ENCODE measurements at regions not wholly inside any gene's neighbourhood (a gene's known extent, or its start where the extent isn't known, plus 50 kb on each side); places are given as distances from the start of the nearest gene placed in this dataset.
"Not testable (repeated sequence)": the region's sequence is repeated elsewhere in the genome, so short reads cannot be mapped to it uniquely, and the experiment has no call there.

DNA sequence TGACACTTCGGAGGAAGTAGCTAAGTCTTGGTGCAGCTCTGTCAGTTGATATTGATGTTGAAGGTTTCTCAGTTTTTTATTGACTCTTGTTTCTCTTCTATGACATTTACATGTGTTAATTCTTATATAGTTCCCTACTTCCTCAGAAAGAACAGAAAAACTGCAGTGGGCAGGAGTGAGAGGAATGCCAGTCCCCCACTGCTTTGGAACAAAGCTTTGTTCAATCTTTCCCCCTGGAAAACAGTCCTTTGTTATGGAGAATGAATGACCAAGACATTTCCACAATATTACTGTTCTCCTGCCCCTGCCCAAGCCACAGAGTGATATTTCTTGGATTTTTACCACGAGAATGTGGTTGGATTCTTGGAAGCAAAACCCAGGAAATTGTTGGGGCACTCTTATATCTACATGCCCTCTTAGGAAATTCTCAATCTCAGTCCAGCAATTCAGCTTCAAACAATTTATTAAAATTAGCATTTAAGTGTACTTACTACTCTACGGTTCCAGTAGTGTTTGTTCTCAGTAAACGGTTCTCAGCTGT lies 258.0 kb upstream of the KCND2 start:
- DNase-seq (ENCODE audit: low read depth), result no peak

DNA sequence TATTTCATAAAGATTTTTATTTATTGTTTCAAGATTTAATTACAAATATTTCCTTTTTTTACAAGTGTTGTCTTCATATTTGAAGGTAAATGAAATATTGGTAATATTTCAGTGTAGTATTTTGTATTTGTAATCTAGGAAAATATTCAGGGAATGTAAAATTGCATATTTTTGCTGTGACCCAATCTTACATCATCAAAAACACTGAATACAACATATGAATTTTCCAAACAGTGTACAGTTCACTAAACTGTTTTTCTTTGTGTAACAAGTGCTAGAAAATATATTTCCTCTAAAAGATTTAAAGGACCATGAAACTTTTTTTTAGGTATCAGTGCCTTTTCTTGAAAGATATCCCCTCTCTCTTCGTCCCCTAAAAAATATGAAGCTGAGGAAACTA lies 251.9 kb upstream of the KCND2 start:
- no peak for DNase-seq (ENCODE audit: low read depth)

DNA sequence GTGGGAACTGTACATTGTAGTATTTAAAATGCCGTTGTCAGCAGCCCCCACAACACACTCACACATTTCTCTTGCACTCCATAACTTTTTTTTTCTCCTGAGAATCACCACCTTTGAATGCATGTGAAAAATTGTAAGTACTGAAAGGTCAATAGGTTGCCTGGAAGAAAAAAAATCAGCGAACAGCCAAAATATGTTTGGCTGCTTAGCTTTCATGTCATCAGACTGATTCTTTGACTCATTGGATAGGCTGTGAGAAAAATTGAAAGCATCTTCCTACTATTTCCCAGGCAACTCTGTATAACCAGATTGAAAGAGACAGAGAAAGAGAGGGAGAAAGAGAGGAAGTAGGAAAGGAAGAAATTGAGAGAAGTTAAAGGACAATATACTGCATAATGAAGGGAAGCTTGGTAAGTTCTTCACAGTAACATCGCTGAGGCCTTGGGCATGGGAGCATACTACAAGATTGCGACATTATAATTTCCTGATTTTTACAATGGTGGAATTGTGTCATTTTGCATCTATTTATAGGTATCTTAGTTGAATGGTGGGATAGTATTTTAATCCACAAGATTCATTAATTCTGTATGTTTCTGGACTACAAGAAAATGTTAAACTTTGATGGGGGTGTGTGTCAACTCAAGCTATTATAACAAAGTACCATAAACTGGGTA lies 249.3 kb upstream of the KCND2 start:
- no peak for DNase-seq (ENCODE audit: low read depth)

DNA sequence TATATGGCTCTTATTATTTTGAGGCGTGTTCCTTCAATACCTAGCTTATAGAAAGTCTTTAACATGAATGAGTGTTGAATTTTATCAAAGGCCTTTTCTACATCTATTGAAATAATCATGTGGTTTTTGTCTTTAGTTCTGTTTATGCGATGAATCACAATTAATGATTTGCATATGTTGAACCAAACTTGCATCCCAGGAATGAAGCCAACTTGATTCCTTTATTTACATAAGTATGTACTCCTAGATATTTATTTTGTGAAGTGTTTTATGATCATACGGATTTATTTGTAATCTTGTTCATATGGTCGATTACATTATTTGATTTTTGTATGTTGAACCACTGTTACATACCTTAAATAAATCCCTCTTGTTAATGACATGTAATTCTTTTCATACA lies 244.3 kb upstream of the KCND2 start:
- no peak for DNase-seq (ENCODE audit: low read depth)

DNA sequence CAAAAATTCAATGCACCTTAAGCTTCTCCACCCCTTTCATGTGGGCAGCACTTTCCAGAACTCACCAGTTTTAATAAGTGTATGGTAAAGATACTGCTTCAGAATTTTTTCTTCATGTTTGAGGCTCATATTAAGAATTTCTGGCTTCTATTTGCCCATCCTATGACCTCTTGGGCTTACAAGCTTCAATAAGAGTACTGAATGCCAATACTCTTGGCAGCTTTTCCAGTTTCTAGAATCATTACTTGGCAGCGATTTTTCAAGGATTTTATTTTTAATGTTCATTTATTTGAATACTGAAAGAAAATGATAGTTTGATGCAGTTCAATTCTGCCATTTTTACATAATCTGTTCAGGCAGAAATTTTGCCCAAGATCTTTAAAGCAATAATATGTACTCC lies 242.1 kb upstream of the KCND2 start:
- DNase-seq (ENCODE audit: low read depth), result no peak

DNA sequence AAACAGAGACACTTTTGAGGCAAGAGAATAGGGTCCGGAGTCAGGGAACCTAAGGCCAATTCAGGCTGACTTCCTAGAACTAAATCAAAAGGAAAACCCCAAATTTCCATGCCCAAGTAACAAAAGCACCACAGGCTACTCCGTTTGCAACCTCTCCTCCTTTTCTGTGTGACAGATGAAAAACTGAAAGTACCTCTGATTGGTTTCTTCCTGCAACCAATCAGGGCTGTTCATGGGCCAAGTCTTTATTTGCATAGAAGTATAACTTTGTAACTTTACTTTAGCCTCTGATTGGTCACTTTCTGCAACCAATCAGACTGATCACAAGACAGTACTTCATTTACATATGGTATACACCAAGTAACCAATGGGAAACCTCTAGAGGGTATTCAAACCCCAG lies 239.9 kb upstream of the KCND2 start:
- no peak for DNase-seq (ENCODE audit: low read depth)

DNA sequence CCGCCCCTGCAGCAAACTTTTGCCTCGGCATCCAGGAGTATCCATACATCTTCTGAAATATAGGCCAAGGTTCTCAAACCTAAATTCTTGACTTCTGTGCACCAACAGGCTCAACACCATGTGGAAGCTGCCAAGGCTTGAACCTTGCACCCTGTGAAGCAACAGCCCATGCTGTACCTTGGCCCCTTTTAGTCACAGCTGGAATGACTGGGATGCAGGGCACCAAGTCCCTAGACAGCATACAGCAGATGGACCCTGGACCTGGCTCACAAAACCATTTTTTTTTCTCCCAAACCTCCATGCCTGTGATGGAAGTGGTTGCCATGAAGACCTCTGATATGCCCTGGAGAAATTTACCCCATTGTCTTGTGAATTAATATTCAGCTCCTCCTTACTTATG lies 233.8 kb upstream of the KCND2 start:
- DNase-seq (ENCODE audit: low read depth), result no peak

DNA sequence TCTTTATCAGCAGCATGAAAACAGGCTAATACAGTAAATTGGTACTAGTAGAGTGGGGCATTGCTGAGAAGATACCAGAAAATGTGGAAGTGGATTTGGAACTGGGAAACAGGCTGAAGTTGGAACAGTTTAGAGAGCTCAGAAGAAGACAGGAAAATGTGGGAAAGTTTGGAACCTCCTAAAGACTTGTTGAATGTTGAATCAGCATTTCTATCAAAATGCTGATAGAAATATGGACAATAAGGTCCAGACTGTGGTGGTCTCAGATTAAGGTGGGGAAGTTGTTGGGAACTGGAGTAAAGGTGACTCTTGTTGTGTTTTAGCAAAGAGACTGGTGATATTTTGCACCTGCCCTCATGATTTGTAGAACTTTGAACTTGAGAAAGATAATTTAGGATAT lies 231.2 kb upstream of the KCND2 start:
- DNase-seq (ENCODE audit: low read depth), result no peak

DNA sequence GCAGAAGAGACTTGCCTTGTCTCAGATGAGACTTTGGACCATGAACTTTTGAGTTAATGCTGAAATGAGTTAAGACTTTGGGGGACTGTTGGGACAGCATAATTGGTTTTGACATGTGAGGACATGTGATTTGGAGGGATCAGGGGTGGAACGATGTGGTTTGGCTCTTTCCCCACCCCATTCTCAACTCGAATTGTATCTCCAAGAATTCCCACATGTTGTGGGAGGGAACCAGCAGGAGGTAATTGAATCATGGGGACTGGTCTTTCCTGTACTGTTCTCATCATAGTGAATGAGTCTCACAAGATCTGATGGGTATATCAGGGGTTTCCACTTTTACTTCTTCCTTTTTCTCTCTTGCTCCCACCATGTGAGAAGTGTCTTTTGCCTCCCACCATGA lies 229.7 kb upstream of the KCND2 start:
- DNase-seq (ENCODE audit: low read depth), result no peak

DNA sequence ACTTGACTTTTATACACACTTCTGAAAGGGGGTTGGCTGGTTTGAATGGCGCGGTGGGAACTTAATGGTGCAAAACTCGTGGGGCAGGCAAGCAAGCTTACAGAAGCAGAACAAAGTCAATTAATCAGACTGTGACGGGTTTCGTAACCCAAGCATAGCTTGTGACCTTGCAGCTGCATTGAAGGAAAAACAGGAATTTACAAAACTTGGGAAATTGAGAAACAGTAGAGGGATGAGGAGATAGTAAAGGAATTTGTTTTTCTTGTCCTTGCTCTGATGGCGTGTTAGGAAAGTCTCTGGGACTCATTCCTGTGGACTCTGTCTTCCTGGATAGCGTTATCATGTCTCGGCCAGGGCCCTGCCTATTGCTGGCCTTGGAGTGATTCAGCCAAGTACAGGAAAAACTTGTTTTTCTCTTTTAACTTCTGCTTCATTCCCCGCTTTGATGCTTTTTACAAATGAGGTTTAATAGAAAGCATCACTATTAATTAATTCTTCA lies 220.0 kb upstream of the KCND2 start:
- no peak for DNase-seq (ENCODE audit: low read depth)

DNA sequence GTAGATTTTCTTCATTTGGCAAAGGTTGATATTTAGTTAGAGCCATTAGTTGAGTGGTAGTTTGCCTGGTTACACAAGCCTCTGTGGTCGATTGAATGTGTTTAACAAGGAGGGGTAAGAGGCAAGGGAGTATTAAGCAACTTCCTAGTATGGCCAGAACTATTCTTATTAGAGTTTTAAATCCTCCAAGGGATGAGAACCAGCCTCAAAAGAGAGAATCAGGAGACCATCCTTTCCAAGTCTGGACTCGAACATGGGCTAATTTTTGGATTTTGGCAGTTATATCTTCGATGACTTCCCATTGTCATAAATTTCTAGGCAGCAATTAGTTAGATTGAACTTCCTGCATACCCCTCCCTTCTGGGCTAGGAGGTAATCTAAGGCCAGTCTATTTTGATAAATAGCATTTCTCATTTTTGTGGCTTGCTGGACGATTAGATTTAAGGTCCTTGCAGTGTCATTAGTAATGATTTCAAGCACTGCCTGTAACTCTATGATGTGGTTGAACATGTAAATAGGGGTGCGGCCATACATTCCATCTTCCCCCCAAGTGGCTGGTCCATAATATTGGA lies 219.5 kb upstream of the KCND2 start:
- no peak for DNase-seq (ENCODE audit: low read depth)

DNA sequence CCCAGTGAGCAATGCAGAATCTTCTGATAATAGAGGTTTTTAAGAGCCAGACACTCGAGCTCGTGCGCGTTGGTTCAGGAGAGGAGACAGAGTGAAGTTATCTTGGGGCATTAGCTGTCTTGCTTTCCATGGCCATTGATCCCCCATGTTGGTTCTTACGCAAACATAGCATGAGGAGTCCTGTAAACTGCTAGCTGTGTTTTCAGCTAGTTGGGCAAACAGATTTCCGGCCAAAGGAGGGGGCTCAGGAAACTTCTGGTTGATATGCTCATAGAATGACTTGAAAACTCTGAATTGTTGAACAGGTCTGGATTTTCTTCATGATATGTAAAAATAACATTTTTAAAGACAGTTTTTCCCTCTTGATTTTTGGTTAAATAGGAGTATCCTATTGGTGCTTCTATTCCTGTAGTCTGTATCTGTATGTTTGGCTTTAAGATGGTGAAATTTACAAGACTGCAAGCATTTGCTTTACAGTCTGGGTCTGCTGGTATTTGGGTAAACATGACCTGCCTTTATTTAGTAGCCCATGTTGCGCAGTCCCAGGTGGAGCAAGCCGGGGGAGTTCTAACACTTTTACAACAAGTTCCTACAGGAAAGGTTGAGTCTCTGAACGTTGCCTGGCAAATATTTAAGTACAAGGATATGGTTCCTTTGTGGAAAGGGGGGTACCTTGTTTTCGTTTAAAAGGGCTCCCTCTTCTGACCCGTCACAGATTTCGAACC lies 218.4 kb upstream of the KCND2 start:
- no peak for DNase-seq (ENCODE audit: low read depth)

DNA sequence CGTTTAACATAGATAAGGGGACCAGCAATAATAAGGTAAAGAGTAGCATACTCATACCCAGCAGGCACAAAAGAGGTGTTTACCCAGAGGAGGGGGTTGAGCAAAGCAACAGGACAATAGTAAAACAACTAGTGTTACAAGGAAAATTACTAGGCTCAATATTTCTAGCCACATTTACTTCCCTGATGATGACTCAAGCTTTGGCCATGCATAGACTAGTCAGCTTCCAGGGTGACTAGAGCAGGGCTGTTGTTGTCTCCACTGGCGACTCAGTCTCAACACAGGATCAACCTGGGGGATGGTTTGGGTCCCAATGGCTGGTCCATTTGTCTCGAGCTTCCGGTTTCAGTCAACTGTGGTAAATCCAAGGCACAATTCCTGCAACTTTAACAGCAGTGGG lies 217.7 kb upstream of the KCND2 start:
- no peak for DNase-seq (ENCODE audit: low read depth)

DNA sequence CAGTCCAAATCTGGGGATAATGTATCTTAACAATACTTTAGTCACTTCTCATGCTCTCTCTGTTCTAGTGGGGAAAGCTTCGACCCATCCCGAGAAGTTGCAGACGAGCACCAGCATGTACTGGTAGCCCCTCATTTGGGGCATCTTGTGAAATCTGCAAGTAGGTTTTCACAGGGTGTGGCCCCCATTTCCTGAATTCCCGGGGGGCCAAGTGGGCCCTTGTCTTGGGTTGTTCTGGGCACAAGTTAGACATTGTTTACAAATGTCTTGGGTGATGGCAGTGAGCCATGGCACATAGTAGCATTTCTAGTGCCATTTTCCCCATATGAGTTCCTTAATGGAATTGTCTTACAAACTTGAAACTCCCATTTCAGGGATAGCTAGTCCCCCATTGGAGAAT lies 216.7 kb upstream of the KCND2 start:
- no peak for DNase-seq (ENCODE audit: low read depth)

DNA sequence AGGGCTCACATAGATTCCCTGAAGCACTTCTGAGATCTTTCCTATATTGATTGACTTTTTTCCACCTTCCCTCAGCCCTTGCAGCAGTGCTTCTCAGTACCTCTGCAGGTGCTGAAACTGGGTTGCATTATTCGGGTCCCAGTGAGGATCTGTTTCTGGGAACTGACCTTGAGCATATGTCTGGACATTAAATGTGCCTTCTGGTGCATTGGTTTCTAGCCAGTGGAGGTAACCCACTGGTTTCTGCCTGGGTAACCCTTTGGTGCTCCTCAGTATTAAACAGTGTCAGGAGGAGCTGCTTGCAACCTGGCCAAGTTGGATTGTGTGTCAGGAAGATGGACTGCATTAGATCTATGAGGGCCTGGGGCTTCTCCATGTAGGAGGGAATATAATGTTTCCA lies 213.3 kb upstream of the KCND2 start:
- DNase-seq (ENCODE audit: low read depth), result no peak

DNA sequence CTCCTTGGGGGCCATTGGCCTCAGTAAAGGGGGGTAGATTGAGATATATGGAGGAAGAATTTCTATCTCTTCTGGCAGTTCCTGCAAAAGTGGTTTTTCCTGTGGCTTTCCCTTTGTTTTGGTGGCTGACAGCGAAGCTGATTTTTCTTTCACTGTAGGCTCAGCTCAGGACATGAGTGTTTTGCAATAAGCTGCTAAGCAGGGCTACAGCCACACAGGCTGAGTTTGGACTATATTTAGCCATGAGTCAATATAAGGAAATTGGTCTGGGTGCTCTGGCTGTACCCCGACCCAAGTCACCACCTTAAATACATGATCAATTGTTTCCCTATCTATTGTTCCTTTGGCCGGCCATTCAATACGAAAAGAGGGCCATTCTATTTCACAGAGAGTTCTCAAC lies 212.7 kb upstream of the KCND2 start:
- DNase-seq (ENCODE audit: low read depth), result no peak

DNA sequence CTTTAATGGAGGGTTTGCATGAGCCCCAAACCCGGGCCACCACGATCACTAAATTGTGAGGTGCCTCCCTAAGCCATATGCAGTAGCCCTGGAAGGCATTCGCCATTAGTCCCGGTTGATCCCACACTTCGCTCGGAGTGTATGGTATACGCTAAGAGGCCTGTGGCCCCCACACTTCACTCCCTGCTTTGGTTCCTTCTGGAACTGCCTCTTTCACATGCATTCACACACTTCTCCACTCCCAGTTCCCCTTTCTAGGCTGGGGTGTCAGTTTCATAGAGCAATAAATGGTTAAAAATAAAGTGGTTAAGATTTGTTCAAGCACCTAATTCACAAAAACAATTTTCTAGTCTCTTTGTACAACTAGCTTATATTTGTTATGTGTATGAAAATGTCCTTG lies 212.1 kb upstream of the KCND2 start:
- DNase-seq (ENCODE audit: low read depth), result no peak

DNA sequence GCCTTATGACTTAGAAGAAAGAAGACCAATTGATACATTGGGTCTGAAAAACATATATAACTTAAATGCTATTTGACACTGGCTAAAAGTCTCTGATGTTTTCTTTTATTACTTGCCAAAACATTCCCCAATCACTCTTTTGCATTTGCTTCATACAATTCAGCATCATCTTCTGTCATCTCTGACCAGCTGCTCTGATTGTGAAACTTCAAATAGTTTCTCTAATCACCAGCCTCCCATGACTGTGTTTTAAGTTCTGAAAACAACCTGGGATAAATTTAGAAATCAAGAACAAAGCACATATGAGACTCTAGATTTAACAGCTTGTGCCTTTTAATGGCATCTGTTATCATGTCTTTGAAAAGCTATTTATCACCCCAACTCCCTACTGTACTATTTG lies 208.4 kb upstream of the KCND2 start:
- DNase-seq (ENCODE audit: low read depth), result no peak

DNA sequence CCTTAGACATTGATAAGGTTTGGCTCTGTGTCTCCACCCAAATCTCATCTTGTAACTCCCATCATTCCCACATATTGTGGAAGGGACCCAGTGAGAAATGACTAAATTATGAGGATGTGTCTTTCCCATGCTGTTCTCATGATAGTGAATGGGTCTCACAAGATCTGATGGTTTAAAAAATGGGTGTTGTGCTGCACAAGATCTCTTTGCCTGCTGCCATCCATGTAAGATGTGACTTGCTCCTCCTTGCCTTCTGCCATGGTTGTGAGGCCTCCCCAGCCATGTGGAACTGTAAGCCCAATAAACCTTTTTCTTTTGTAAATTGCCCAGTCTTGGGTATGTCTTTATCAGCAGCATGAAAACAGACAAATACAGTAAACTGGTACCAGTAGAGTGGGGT lies 206.1 kb upstream of the KCND2 start:
- not testable (repeated sequence) for DNase-seq (ENCODE audit: low read depth)

DNA sequence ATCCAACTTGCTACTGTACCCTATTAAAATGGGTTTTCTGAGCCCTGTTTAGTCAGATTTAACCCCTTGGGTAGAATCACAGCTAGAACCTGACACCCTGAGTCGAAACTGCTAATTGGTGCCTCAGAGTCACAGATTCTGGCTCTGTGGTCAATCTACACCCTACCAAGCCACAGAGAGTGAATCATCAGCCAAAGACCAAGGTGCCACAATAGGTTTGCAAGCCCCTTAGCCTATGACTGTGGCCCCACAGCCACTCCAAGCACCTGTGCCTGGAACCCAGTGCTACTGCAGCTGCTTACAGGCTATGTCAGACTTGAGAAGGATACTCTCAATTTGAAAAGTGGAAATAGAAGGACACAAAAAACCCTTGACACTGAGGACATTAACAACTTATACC lies 202.8 kb upstream of the KCND2 start:
- DNase-seq (ENCODE audit: low read depth), result no peak

DNA sequence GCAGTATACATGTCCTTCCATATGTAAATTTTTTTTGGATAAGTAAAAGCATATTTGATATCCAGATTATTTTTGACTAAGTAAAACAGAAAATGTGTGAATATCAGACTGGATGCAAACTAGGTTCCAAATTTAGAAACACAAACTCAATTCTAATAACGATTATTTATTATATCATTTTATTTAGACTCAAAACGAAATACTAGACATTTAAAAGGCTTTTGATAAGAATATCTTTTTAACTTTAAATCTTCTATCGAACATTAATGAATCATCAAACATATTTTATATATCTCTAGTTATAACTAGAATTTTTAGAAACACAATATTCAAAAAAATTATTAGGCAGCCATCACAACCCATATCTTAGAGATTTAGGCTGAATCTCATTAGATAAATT lies 195.2 kb upstream of the KCND2 start:
- no peak for DNase-seq (ENCODE audit: low read depth)

DNA sequence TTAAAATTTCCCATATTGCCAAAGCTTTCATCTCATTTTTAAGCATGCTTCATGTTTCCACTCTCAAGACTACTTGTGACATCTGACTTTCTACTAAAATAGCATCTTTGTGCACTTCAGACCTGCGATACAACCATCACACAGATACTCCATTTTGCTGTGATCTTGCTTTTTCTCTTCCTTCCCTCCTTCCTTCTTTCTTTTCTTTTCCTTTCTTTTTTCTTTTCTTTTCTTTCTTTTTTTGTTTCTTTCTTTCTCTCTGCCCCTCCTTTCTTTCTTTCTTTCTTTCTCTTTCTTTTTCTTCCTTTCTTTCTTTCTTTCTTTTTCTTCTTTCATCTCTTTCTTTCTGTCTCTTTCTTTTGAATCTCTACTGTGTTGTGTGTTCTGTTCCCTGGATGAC lies 194.0 kb upstream of the KCND2 start:
- no peak for DNase-seq (ENCODE audit: low read depth)

DNA sequence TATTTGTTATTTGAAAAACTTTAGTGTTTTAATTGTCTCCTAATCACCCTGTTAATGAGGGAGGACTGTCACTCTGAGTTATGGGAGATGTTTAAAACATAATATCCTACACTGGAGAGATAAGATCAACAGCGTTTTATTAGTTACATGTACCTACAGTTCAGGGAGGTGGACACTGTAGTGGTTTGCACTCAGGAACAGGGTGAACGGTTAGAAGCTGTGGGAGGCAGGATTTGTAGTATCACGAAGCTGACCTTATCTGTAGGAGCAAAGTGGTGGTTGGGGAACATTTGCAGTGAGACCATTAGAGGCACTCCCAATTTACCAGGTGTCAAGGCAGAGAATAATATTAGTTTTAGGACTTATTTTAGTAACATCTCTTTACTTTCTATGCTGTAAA lies 193.3 kb upstream of the KCND2 start:
- DNase-seq (ENCODE audit: low read depth), result no peak

Data from activated T-cell treated with anti-CD3 and anti-CD28 coated beads for 24 hours (primary cell).